PC-9 (cell line): ENCODE measurements at regions not wholly inside any gene's neighbourhood (a gene's known extent, or its start where the extent isn't known, plus 50 kb on each side); places are given as distances from the start of the nearest gene placed in this dataset.

ENCODE experiments used
- CTCF ChIP-seq: fragments of 200-600 bp; sonication (generic); conservative IDR thresholded peaks from 2 replicates; pipeline ENCODE4 v1.6.1; 2017; ENCODE audit warnings: mixed run types, antibody characterized with exemption, mild to moderate bottlenecking, moderate library complexity
- EZH2 ChIP-seq: fragments of 200-600 bp; sonication (generic); IDR thresholded peaks from 2 replicates; pipeline ENCODE4 v1.8.0; 2017; ENCODE audit warnings: antibody characterized with exemption, low read depth

GRCh38 chr18:75128911-75129716, 79.8 kb downstream of the PTGR3 start:
- no peak for TF ChIP-seq CTCF
- no peak for TF ChIP-seq EZH2
